Hematopoietic multipotent progenitor cell treated with erythropoietin and hydrocortisone succinate and interleukin-3 and kit ligand, for 4 days (in vitro differentiated cells): ENCODE measurements at regions not wholly inside any gene's neighbourhood (a gene's known extent, or its start where the extent isn't known, plus 50 kb on each side); places are given as distances from the start of the nearest gene placed in this dataset.

Experiments used
- DNase-seq: peaks from one replicate; pipeline ENCODE4 v3.0.0-alpha.2; 2015

DNA sequence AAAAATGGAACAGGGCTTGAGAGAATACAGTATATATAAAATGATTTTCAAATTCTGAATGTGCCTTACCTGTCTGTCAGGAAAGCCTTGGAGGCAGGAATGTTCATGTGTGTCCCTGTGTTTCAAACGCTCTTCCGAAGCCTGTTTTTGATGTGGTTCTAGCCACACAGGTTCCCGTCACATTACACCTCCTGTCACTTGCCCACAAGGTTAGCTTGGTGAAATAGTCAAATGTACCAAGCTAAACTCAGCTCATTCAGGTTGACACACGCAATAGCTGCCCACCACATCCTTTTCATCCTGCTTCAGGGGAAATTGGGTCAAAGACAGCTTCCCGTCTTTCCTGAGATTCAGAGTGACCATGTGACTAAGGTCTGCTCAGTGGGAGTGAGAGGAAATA is 574.0 kb downstream of the EFNB2 start:
- no peak for DNase-seq

DNA sequence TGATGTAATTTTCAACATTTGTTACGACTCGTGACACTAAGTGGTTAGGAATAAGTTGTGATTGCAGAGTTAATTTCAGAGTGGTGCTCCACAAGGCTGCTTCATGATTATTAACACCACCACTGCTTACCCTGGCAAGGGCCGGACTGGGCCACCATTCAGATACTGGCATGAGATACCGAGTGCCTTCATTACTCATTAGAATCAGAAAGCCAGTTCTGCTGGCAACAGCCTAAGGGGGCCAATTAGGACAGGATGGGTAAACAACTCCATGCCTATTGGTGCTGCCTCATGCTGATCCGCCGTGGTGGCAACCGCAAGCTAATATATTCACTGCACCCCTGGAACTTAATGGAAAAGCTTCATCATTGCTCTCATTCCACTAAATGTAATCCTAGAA is 575.1 kb downstream of the EFNB2 start:
- no peak for DNase-seq

DNA sequence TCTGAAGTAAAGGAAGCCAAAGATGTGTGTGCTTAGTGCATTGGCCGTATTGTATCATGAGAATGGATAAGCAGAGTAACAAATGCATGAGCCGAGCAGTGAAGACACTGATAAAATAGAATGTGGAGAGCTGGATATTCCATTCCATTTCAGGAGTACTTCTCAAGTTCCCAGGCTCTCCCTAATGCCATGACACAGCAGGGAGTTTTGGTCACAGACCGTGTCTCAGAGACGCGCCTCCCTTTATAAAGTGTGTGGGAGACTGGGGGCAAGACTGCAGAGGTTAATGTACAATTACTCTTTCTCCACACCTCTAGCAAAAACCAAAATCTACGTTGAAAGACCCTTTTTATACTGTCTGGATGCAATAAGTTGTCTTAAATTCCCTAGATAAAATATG is 575.6 kb downstream of the EFNB2 start:
- no peak for DNase-seq

DNA sequence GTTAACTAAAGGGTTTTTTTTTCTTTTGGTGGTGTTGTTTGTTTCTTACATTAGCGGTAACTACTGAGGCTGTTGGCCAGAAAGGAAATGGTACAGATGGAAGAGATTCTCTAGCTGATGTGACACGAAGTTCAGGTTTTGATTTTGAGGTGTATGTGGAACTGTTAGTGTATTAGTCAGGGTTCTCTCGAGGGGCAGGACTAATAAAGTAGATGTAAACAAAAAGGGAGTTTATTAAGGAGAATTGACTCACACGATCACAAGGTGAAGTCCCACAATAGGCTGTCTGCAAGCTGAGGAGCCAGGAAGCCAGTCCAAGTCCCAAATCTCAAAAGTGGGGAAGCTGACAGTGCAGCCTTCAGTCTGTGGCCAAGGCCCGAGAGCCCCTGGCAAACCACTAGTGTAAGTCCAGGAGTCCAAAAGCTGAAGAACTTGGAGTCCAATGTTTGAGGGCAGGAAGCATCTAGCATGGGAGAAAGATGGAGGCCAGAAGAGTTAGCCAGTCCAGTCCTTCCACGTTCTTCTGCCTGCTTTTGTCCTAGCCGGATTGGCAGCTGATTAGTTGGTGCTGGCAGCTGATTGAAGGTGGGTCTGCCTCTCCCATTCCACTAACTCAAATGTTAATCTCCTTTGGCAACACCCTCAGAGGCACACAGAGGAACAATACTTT is 577.6 kb downstream of the EFNB2 start:
- DNase-seq: no peak

DNA sequence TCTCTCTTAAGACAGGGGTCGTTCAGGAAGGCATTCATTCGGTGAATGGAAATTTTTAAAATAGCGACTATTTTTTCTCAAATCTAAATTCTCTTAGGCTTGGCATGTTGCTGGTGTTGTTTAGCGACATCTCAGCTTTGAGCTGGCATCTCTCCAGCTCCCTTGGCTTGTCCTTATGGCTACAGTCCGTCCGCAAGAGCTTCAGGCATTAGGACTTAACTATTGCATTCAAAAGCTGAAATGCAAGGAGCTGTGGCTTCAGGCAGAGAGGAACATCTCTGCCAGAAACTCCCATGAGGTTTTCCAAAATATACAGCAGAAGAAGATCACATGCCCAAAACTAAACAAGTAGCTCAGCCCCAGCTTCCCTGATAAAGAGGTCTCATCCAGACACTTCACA is 578.5 kb downstream of the EFNB2 start:
- no peak for DNase-seq

DNA sequence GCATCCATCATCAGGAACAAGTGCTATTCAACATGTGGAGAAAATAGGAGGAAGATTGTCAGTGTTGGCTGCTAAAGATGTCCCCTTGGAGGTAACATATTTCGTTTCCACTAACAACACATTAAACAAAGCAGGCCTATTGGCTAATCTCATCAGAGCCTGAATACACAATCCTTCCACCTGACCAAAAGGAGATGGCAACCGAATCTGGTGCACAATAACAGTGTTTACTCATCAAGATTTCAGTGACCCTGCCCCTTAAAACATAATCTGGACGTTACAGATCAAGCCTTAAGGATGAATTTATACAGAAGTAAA is 582.5 kb downstream of the EFNB2 start:
- no peak for DNase-seq

DNA sequence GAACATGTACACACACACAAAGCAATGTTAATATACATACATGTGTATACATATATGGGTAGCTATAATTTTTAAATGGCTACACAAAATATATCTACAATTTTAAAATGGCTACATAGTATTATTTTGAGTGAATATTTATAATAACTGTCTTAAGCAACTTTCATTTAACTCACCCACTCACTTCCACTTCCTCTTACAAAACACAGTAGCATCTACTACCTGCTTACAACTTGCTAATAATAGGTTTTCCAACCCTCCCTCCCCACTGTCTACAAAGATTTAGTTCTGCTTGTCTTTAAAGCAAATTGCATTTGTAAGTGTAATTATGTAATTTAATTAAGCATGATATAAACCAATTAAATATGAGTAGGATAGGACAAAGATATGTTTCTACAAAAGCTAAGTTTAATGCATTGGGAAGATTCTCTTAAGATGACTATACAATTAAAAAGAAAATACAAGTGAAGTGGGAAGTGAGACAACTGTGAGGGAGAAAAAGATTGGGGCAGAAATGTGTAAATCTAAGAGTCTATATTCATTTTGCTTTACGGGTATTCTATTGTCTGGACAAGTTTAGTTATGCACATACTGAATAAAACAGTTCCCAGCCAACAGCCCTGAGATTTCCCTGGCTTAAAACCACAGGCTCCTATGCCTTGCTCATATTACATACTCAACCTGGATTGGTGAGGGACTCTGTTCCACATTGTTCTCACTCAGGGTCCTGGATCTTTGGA is 583.1 kb downstream of the EFNB2 start:
- no peak for DNase-seq

DNA sequence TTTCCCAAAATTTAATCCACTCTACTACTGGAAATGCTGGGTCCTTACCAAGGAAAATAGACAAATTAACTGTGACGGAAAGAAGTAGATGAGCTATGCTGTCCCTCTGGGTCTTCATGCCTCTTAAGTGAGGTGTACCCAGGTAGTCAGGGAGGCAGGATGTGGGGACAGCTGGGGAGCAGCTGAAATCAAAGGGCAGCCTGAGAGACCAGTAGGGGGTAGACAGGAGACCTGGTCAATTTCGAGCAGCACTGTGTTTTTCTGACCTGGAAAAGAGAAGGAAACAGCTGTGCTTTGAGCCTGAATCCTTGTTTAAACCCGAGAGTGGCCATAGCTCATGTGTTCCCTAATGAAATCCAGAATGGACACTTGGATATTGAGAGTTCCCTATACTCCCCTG is 587.3 kb downstream of the EFNB2 start:
- DNase-seq: no peak

DNA sequence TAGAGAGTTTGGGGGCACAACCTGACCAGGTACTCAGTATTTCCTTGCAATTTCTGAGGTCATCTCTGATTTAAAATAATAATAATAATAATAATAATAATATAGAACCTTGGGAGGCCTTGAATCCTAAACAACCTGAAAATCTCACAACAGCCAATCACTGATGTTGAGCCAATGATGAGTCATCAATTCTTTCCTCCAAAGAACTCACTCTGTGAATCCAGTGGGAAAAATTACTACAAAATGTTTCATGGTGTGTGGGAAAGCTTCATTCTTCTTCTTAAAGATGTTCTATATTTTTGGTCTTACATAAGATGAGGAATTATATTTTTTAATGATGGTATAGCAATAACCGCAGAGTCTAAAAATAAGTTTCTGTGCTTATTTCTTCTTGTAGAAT is 594.6 kb downstream of the EFNB2 start:
- DNase-seq: no peak

DNA sequence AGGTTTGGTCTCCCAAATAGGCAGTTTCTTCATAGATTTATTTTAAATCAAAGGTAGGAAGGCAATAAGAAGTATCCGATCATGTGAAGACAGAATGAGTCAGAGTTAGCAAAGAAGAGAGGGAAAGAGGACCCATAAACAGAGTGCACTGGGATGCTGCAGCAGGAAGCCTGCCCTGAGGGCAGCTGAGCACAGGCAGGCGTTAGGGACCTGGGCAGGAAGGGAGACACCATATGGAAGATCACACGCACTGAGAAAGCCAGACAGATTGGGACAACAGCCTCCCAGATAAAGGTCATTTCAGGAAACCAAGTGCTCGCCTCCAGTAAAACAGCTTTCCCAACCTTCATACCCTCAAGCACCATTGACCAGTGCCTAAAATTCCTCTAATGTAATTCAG is 598.0 kb downstream of the EFNB2 start:
- no peak for DNase-seq

DNA sequence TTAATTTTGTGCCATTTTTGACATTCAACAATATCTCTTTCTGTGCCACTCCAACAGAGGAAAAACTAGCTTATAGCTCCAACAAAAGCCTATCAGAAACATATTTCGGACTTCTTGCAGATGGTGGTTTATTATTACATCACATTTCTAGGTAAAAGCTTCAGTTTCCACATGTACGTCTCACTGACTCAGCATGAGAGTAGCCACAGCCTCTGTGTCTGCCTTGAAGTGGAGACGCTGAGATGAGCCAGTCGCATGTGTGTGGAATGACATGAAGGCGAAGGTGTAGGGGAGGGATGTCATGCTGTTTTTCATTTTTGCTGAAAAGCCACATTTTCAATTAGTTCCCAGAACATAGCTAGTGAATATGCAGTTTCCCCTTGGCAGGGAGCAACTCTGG is 598.6 kb downstream of the EFNB2 start:
- DNase-seq: peak; percentile 30

DNA sequence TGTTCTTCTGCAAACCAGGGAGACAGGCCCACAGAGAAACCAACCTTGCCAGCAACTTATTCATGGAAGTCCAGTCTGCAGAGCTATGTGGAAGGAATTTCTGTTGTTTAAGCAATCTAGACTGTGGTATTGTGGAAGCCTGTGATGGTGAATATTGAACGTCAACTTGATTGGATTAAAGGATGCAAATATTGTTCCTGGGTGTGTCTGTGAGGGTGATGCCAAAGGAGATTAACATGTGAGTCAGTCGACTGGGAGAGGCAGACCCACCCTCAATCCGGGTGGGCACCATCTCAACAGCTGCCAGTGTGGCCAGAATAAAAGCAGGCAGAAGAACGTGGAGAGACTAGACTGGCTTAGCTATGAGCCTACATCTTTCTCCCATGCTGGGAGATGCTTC is 606.0 kb downstream of the EFNB2 start:
- no peak for DNase-seq

DNA sequence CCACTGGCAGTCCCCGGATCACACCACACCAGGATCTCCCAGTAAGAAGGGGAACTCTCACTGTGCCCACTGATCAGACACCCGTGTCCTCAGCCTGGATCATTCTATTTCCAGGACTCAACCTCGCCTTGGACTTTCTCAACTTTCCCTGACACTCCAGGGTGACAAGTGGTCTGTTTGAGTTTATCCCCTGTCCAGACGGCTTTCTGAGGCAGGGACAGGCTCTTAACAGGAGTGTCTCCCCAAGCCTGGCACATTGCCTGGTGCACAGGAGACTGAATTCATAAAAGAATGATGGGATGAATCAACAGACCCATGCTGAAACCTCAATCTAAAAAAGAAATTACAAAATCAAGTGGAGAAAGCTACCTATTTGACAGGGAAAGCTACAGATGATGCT is 606.6 kb downstream of the EFNB2 start:
- DNase-seq: no peak

DNA sequence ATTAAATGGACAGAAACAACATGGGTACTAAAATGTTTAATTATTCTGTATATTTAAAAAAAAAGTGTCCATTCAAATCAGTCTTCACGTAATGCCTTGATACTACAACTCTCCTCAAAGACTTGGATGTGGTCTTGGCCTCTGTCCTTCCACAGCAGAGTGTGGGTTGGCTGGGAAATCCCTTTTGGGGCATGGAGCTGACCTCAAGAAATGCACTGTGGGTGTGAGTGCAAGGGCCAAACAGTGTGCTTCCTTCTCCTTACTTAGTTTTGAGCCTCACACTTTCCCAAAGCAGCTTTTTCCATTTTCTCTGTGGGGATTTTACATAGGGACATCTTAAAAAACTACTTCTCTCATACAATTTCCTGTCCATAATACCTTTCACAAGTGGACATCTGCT is 607.4 kb downstream of the EFNB2 start:
- no peak for DNase-seq

DNA sequence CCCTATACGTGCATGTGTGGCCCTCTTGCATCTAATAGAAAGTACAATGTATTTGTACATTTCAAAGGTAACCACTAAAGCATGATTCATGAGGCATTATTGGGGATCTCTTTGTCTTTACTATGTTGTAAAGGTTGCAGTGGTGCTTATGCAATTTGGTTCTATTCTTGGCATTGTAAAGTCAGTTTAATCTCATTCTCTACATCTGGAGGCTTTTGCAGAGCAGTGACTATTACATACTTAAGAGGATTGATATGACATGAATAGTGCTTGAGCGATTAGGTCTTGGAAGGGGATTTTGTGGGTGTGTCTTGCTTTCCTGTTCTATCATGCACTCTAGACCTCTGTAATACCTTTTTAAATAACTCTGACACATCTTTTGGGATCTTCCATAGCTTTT is 610.0 kb downstream of the EFNB2 start:
- no peak for DNase-seq

DNA sequence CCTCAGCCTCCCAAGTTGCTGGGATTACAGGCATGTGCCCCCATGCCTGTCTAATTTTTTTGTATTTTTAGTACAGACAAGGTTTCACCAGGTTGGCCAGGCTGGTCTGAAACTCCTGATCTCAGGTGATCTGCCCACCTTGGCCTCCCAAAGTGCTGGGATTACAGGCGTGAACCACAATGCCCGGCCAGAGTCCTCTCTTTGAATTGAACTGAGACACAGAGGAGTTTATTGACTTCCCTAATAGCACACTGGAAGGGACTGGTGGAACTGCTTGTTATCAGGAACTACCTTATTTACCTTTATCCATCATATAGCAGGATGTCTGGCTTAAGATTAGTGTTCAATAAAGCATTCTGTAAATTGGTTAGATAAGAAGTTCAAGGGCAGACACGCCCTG is 613.8 kb downstream of the EFNB2 start:
- DNase-seq: no peak

DNA sequence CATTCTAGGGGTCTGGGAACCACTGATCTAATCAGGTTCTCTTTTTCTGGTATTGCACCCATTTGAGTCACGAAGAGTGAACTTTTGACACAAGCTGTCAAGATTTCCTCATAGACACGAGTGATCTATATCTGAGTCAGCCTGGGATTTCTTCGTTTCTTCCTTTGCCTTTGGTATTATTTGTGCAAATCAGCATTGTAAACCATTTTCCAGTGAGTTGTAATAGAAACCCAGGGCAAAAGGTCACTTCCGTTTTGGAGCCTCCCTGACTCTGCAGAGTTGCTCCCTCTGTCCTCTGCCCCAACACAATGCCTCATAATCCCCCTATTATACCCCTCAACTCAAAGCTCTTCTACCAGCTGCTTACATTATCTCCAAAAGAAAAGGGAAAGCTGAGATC is 615.1 kb downstream of the EFNB2 start:
- peak; percentile 13 for DNase-seq

DNA sequence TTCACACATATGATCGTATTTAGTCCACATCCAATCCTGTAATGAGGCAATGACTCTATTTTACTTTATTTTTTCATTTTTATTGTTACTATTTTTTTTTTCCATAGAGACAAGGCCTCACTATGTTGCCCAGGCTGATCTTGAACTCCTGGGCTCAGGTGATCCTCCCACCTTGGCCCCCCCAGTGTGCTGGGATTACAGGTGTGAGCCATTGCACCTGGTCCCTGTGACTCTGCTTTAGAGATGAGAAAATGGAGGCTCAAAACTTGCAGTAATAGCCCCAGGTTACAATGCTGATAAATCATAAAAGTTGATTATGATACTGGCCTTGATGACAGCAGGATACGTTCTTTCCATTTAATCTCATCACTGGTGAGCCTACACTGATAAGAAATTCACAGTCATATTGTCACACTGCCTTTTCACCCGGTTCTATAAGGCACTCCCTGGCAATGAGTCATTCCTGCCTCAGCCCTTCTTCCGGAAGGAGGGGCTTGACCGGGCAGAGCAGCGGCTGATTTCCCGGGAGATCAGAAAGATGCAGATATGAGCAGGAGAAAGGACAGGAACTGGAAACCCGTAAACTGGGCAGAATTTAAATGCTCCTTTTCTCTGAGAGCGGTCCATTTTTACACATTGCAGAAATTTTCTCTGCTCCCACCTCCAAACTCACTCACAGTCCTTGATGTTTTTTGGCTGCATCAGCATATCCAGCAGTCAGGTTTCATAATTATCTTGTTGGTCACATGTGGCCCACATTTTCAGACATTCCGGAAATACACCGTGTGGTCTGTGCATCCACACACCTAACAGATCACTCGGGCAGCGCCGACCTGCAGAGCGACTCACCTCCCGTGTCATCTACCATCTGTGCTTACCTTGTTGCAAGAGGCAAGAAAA is 616.4 kb downstream of the EFNB2 start:
- peak; percentile 4 for DNase-seq

DNA sequence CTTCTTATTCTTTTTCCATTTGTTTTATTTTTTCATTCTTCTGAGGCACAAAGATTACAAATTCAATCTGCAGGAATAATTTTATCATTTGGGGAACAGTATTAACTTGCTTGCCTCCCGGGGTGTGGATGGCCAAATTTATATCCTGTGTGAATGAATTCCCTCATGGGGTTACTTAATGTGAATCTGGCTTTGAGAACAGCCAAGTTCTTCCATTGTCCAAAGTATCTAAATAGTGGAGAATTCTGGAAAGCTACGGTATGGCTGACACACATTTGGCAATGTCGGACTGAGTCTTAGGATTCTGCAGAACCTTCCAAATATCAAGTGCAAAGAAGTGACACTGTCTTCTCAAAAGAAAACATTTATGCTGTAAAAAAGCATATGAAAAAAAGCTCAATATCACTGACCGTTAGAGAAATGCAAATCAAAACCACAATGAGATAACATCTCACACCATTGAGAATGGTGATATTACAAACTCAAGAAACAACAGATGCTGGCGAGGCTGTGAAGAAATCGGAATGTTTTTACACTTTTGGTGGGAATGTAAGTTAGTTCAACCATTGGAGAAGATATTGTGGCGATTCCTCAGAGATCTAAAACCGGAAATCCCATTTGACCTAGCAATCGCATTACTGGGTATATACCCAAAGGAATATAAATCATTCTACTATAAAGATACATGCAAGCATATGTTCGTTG is 620.2 kb downstream of the EFNB2 start:
- DNase-seq: no peak

DNA sequence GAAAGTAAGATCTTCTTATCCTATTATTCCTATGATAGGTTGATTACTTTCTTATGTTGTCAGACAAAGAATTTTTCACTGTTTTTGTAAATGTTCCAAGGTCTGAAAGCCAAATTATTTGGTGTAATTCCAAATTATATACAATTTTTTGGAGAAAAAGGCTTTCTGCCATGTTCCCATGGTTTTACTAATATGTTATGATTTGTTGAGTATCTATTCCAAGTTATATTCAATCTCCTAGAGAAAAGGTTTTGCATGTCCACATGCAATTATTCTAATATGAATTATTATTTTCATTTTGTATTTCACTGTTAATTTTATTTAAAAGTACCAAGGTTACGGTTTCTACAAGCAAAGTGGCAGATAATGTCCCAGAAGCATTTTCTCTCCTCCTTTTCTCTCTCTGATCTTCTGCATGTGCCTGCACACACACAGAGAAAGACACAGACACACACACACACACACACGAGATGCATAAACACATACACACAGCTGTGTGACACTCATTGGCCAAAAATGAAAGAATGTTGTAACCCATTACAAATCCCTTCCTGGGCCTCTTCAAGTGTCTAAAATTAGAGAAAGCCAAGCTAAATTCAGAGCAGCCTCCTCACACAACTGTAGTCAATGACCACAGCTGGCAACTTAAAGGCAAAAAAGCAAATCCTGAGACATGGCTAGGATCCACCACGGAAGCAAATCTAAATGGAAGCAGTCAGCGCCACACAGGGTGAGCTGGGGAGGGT is 621.0 kb downstream of the EFNB2 start:
- no peak for DNase-seq

DNA sequence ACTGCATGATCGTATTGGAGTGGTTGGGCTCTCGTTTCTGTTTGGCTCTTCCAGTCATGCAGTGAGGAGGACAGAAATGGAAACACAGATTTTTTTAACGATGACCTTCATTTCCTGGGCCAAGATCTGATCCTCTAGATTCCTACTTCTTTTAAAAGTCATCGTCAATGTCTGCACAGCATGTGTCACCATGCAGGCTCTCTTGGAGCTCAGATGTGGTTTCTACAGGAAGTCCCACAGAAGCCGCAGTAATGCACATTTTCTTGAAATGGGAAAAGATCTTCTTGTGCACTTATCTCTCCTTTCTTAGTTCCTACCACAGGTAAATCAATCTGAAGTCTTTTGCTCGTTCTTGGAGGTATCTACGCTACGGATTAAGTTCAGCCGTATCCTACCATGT is 626.9 kb downstream of the EFNB2 start:
- peak; percentile 42 for DNase-seq

DNA sequence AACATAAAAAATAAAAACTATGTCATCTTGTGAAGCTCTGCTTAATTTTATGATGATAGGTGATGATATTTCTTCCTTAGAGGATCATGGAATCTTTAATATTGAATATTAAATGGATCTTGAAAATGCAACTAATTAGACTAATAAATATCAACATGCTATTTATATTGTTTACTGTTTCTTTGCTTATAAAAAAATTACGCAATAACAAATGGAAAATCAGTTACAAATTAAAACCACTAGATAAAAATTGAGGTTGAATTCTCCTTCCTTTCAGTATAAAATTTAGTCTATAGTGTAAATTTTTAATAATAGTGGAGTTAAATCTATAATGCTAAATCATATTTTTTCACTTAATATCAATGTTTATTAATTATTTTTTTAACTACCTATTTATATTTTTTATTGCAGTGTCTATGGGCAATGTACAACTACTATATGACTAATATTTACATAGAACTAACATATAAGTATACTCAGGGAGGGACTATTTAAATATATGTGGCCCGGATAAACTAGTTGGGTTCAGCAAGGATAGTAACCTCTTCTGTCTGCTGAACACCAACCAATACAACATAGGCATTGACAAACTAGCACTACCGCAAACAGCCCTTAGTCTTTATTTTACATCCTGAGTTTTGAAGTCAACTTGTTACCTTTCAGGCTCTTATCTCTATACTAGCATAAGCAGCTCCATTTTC is 628.0 kb downstream of the EFNB2 start:
- no peak for DNase-seq
